Ovary (tissue), 7 donors: ENCODE measurements at regions not wholly inside any gene's neighbourhood (a gene's known extent, or its start where the extent isn't known, plus 50 kb on each side); places are given as distances from the start of the nearest gene placed in this dataset.

Experiments
- DNase-seq, 5 donors: peaks; one replicate each; pipeline ENCODE4 v3.0.0-alpha.2; 2019 to 2020
- H3K27ac ChIP-seq, 2 donors: fragments of 200-600 bp; one replicate each; pipeline versions ENCODE4 v1.5.1 to v1.8.0; 2019 to 2022
- H3K27me3 ChIP-seq: fragments of 200-600 bp; one replicate; pipeline ENCODE4 v1.8.0; 2022
- H3K36me3 ChIP-seq: fragments of 200-600 bp; sonication (generic); one replicate; pipeline ENCODE4 v1.5.1; 2019
- H3K4me1 ChIP-seq: one replicate; pipeline ENCODE4 v1.8.1; 2013; ENCODE audit warnings: mild to moderate bottlenecking, moderate library complexity; ENCODE audit not compliant: insufficient read depth
- H3K4me3 ChIP-seq: fragments of 200-600 bp; sonication (generic); one replicate; pipeline ENCODE4 v1.5.1; 2017
- H3K9me3 ChIP-seq, 2 donors: fragments of 200-600 bp in 1 of 2; sonication (generic) in 1 of 2; one replicate each; pipeline versions ENCODE4 v1.5.1 to v1.8.1; 2013 to 2019; ENCODE audit warnings: mild to moderate bottlenecking in 1 of 2, moderate library complexity in 1 of 2
- EP300 ChIP-seq: sonication (generic); formaldehyde crosslinking; IDR thresholded peaks from one replicate; pipeline ENCODE4 v1.6.1; 2017; ENCODE audit warnings: antibody characterized with exemption
- POLR2A ChIP-seq: fragments of 450-650 bp; IDR thresholded peaks from one replicate; pipeline ENCODE4 v1.6.1; 2017; ENCODE audit warnings: antibody characterized with exemption, mild to moderate bottlenecking, moderate library complexity
- WGBS, 3 donors: extraction: QIAGEN DNeasy Blood & Tissue Kit in 1 of 3; methylation state at CpG; one replicate each; pipeline versions ENCODE4 v1.1.5 to v1.1.7; 2013 to 2017; 5-methylcytosine and 5-hydroxymethylcytosine counted together
- intact Hi-C, 4 donors: fragments of 100-400 bp; cut with DNase I; formaldehyde crosslinking; loops; one replicate each; pipeline versions ENCODE4 v1.11.0 to v1.15.1; 2022 to 2023
- TF ChIP-seq, protein P1 (sequence below), 3 donors: fragments of 450-650 bp in 2 of 3; fragments of 200-600 bp in 1 of 3; IDR thresholded peaks; one replicate each; pipeline versions ENCODE4 v1.5.1 to v1.8.0; 2016 to 2022; ENCODE audit warnings: antibody characterized with exemption in 3 of 3, mild to moderate bottlenecking in 1 of 3
- donor health status: DM: no; HTN: no; CAD: no; lungs with moderate emphysema.
- donor health status: DM: no; HTN: no; CAD: no.
- donor health status: Bipolar disorder and iron deficiency.
- donor health status: DM: no; HTN: no; CAD: no.
- donor health status: DM: yes; HTN: yes; CAD: no.

DNA sequence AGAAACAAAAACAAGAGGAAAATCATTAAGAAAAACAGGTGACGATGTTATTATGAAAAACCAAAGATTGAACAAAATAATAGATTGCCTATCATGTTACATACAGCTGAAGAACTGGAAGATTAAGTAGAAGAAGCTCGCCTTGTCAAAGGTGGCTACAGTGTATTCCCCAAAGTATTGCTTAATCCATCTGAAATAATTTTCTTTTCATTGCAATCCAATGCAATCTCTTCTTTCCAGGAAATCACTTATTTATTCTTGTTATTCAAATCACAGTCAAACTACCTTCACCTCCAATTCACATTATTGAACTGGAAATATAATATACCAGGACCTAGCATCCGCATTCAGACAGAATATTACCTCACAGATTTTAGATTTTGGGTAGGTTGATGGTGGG is 235.9 kb downstream of the AHR start:
- Histone ChIP-seq H3K4me1 (peaks cover 3% of the 10 kb centered on the region), H3K4me3 (no peak overlapping the region), H3K9me3 (no peaks in the 10 kb centered on the region), H3K27me3 (no peaks in the 10 kb centered on the region), H3K36me3 (no peaks in the 10 kb centered on the region), H3K27ac (no peak overlapping the region)
- TF ChIP-seq POLR2A, result no peak
- no peak for DNase-seq
- intact Hi-C loops, result no loop called here
- WGBS, 3 donors, result 63 to 78% (median 78%) methylated on average over 3 of the region's 3 CpGs

DNA sequence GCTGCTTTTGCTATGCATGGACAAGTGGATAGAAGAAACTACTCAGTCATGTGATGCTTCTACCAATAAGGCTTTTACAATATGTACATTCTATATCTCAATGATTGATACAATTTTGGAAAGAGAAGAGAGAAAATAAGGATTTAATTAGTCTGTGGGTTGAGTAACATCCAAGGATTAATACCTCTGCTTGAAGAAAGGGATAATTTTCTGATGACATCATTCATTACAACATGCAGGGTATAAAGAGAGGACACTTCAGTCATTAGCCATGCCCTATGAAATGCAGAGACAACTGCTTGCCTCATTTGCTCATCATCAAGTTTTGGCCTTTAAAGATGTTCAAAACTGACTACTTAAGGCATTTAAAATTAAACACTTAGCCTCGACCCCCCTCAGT is 237.3 kb downstream of the AHR start:
- Histone ChIP-seq H3K27ac (no peak overlapping the region), H3K36me3 (no peaks in the 10 kb centered on the region), H3K27me3 (no peaks in the 10 kb centered on the region), H3K4me1 (peaks cover under 1% of the 10 kb centered on the region), H3K4me3 (no peak overlapping the region), H3K9me3 (no peaks in the 10 kb centered on the region)
- DNase-seq, result no peak
- WGBS, 3 donors, result 50 to 55% (median 51%) methylated on average over 1 of the region's 1 CpG
- intact Hi-C loops, result no loop called here
- no peak for TF ChIP-seq POLR2A
- TF ChIP-seq EP300, result no peak
- TF ChIP-seq, protein P1, sequence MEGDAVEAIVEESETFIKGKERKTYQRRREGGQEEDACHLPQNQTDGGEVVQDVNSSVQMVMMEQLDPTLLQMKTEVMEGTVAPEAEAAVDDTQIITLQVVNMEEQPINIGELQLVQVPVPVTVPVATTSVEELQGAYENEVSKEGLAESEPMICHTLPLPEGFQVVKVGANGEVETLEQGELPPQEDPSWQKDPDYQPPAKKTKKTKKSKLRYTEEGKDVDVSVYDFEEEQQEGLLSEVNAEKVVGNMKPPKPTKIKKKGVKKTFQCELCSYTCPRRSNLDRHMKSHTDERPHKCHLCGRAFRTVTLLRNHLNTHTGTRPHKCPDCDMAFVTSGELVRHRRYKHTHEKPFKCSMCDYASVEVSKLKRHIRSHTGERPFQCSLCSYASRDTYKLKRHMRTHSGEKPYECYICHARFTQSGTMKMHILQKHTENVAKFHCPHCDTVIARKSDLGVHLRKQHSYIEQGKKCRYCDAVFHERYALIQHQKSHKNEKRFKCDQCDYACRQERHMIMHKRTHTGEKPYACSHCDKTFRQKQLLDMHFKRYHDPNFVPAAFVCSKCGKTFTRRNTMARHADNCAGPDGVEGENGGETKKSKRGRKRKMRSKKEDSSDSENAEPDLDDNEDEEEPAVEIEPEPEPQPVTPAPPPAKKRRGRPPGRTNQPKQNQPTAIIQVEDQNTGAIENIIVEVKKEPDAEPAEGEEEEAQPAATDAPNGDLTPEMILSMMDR (IDR thresholded peaks at IDR 0.05), result no peak

DNA sequence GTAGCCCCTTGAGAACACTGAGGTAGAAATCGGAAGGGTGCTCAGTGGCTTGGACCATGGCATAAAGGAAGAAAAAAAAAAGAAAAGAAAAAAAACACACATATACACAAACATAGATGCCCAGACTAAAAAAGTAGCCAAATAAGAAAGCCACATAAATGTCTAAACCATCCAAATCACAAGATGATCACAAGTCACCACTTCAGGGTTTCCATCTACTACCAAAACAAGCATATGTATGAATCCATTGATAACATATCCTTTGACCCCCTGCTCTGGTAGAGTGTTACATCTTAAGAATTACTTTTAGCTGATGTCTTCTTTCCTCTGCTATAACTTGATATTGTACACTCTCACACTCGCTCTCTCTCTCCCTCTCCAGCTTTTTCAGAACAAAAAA is 245.9 kb downstream of the AHR start:
- H3K36me3 ChIP-seq, result no peaks in the 10 kb centered on the region
- no peak overlapping the region for H3K4me3 ChIP-seq
- no peaks in the 10 kb centered on the region for H3K27me3 ChIP-seq
- H3K4me1 ChIP-seq, result peaks cover 2% of the 10 kb centered on the region
- H3K27ac ChIP-seq, result no peak overlapping the region
- intact Hi-C loops, result no loop called here
- TF ChIP-seq POLR2A, result no peak
- no peak for TF ChIP-seq EP300
- TF ChIP-seq, protein P1 (IDR thresholded peaks at IDR 0.05), result no peak
- H3K9me3 ChIP-seq, result no peaks in the 10 kb centered on the region
- DNase-seq, result no peak
- WGBS, 3 donors, result 86 to 95% (median 92%) methylated on average over 2 of the region's 2 CpGs

DNA sequence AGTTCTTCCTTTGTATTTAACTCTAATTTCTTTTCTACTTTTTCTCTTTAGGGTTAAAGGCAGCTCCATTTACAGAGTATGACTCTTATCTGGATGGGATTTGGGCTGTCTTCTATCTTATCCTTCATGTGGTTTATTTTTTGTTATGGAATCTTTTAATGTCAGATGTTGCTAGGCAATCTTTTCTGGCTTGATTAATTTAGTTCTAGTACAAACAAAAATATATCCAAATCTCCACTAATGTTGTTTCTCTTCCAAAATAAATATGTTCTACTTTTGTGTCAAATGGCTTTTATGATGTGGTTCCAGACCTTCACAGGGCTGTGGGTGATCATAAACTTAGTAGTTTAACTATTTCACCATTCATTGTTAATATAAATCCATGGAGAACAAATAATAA is 246.9 kb downstream of the AHR start:
- no peak overlapping the region for H3K4me3 ChIP-seq
- H3K27me3 ChIP-seq, result no peaks in the 10 kb centered on the region
- no peaks in the 10 kb centered on the region for H3K9me3 ChIP-seq
- H3K27ac ChIP-seq, result no peak overlapping the region
- intact Hi-C loops, result no loop called here
- no peak for DNase-seq
- H3K36me3 ChIP-seq, result no peaks in the 10 kb centered on the region
- H3K4me1 ChIP-seq, result peaks cover 2% of the 10 kb centered on the region
- TF ChIP-seq, protein P1 (IDR thresholded peaks at IDR 0.05), result no peak
- TF ChIP-seq EP300, result no peak
- TF ChIP-seq POLR2A, result no peak

DNA sequence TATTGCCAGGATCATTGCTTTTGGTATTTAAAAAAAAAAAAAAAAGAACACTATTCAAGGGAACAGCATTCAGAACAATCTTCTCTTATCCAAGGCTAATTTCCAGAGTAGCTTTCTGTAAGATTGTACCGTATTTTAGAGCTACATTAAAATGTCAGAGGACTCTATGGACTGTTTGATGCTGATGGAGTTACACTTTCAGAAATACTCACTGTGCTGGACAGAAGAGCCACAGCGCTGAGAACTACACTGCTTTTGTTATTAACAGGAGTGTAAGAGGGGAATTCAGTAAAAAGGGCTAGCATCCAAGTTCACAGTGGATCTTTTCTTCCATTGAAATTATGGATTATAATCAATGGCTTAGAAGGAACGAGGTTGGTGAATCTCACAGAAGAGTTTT is 247.7 kb downstream of the AHR start:
- no peak for DNase-seq
- WGBS, 3 donors, result 11 to 17% (median 13%) methylated on average over 3 of the region's 3 CpGs
- intact Hi-C loops, result no loop called here
- Histone ChIP-seq H3K36me3 (no peaks in the 10 kb centered on the region), H3K9me3 (no peaks in the 10 kb centered on the region), H3K27ac (peak overlapping the region in 1 of 2 donors; percentile 22), H3K4me1 (peaks cover 2% of the 10 kb centered on the region), H3K4me3 (no peak overlapping the region), H3K27me3 (no peaks in the 10 kb centered on the region)
- TF ChIP-seq, protein P1 (IDR thresholded peaks at IDR 0.05), result no peak
- TF ChIP-seq POLR2A (no peak), EP300 (no peak)
